Tibial artery (tissue), 4 donors: ENCODE measurements at regions not wholly inside any gene's neighbourhood (a gene's known extent, or its start where the extent isn't known, plus 50 kb on each side); places are given as distances from the start of the nearest gene placed in this dataset.

Source experiments
- DNase-seq, 2 donors: peaks; one replicate each; pipeline ENCODE4 v3.0.0-alpha.2; 2019
- H3K27ac ChIP-seq, 2 donors: fragments of 200-600 bp; sonication (generic) in 1 of 2; 1 replicate in 1 of 2; 2 replicates in 1 of 2; pipeline ENCODE4 v1.5.1; 2018 to 2019; ENCODE audit warnings: mild to moderate bottlenecking in 1 of 2
- H3K27me3 ChIP-seq, 2 donors: fragments of 200-600 bp; sonication (generic) in 1 of 2; one replicate each; pipeline versions ENCODE4 v1.5.1 to v1.6.0; 2016 to 2019
- H3K36me3 ChIP-seq, 3 donors: fragments of 200-600 bp; sonication (generic) in 2 of 3; one replicate each; pipeline ENCODE4 v1.5.1; 2016 to 2019; ENCODE audit warnings: mild to moderate bottlenecking in 2 of 3
- H3K4me1 ChIP-seq, 4 donors: fragments of 200-600 bp; sonication (generic) in 2 of 4; 1 replicate in 3 of 4; 2 replicates in 1 of 4; pipeline ENCODE4 v1.5.1; 2016 to 2019
- H3K4me3 ChIP-seq, 2 donors: fragments of 200-600 bp; sonication (generic) in 1 of 2; 1 replicate in 1 of 2; 2 replicates in 1 of 2; pipeline ENCODE4 v1.5.1; 2018 to 2019; ENCODE audit warnings: mild to moderate bottlenecking in 2 of 2
- H3K9me3 ChIP-seq, 3 donors: fragments of 200-600 bp; sonication (generic) in 1 of 3; one replicate each; pipeline ENCODE4 v1.5.1; 2016 to 2019
- intact Hi-C: fragments of 100-400 bp; cut with DNase I; formaldehyde crosslinking; loops from one replicate; pipeline ENCODE4 v1.15.0; 2023; ENCODE audit warnings: low total_unique reads
- TF ChIP-seq, protein P1 (sequence below), 2 experiments: fragments of 200-600 bp in 1 of 2; fragments of 450-650 bp in 1 of 2; IDR thresholded peaks; one replicate each; pipeline ENCODE4 v1.5.1; 2017 to 2019; ENCODE audit warnings: antibody characterized with exemption in 2 of 2, mild to moderate bottlenecking in 1 of 2, moderate library complexity in 1 of 2

GRCh38 chr11:10376061-10376460, 71.2 kb downstream of the ADM start:
- Histone ChIP-seq H3K4me1 (peaks cover 0 to 39% (median 0%) of the 10 kb centered on the region in 4 donors), H3K27ac (no peak overlapping the region), H3K4me3 (no peak overlapping the region), H3K27me3 (no peaks in the 10 kb centered on the region), H3K9me3 (no peaks in the 10 kb centered on the region), H3K36me3 (no peaks in the 10 kb centered on the region)
- TF ChIP-seq, protein P1, sequence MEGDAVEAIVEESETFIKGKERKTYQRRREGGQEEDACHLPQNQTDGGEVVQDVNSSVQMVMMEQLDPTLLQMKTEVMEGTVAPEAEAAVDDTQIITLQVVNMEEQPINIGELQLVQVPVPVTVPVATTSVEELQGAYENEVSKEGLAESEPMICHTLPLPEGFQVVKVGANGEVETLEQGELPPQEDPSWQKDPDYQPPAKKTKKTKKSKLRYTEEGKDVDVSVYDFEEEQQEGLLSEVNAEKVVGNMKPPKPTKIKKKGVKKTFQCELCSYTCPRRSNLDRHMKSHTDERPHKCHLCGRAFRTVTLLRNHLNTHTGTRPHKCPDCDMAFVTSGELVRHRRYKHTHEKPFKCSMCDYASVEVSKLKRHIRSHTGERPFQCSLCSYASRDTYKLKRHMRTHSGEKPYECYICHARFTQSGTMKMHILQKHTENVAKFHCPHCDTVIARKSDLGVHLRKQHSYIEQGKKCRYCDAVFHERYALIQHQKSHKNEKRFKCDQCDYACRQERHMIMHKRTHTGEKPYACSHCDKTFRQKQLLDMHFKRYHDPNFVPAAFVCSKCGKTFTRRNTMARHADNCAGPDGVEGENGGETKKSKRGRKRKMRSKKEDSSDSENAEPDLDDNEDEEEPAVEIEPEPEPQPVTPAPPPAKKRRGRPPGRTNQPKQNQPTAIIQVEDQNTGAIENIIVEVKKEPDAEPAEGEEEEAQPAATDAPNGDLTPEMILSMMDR (IDR thresholded peaks at IDR 0.05): no peak
- intact Hi-C loops: no loop called here
- peak; percentile 51 to 72 for DNase-seq

GRCh38 chr11:10377183-10377582, 72.3 kb downstream of the ADM start:
- H3K27ac ChIP-seq: no peak overlapping the region
- H3K27me3 ChIP-seq: no peaks in the 10 kb centered on the region
- TF ChIP-seq, protein P1 (IDR thresholded peaks at IDR 0.05): no peak
- intact Hi-C loops: no loop called here
- no peaks in the 10 kb centered on the region for H3K9me3 ChIP-seq
- no peaks in the 10 kb centered on the region for H3K36me3 ChIP-seq
- no peak overlapping the region for H3K4me3 ChIP-seq
- no peak for DNase-seq
- H3K4me1 ChIP-seq: peaks cover 0 to 39% (median 0%) of the 10 kb centered on the region in 4 donors

GRCh38 chr11:10378362-10378761, 73.5 kb downstream of the ADM start:
- Histone ChIP-seq H3K4me3 (no peak overlapping the region), H3K27me3 (no peaks in the 10 kb centered on the region), H3K27ac (no peak overlapping the region), H3K9me3 (no peaks in the 10 kb centered on the region), H3K4me1 (peaks cover 0 to 39% (median 0%) of the 10 kb centered on the region in 4 donors), H3K36me3 (no peaks in the 10 kb centered on the region)
- TF ChIP-seq, protein P1 (IDR thresholded peaks at IDR 0.05): no peak
- intact Hi-C loops: no loop called here
- DNase-seq: no peak

DNA sequence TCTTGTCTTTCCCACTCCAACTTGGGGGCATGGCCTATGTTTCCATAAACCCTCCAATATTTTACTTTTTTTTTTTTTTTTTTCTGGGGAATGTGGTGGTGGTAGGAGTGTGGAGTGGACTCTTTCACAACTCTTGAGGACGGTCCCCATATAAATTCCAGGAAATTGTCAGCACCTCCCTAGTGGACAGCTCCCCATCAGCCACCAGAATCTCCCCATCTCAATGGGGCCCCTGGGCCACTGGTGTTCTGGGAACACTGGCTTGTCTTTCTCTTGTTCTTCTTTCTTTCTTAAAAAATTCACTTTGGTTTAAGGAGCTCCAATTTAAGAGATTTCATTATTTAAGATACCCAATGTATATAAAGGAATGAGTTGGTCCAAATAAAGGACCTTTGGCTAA, 74.1 kb downstream of the ADM start:
- no peak for DNase-seq
- intact Hi-C loops: no loop called here
- peaks cover 0 to 39% (median 0%) of the 10 kb centered on the region in 4 donors for H3K4me1 ChIP-seq
- no peaks in the 10 kb centered on the region for H3K9me3 ChIP-seq
- H3K27ac ChIP-seq: peak overlapping the region in 1 of 2 donors; percentile 6
- H3K36me3 ChIP-seq: no peaks in the 10 kb centered on the region
- TF ChIP-seq, protein P1 (IDR thresholded peaks at IDR 0.05): no peak
- H3K4me3 ChIP-seq: no peak overlapping the region
- no peaks in the 10 kb centered on the region for H3K27me3 ChIP-seq

GRCh38 chr11:10379426-10379825, 74.6 kb downstream of the ADM start:
- H3K4me3 ChIP-seq: no peak overlapping the region
- TF ChIP-seq, protein P1 (IDR thresholded peaks at IDR 0.05): no peak
- no peaks in the 10 kb centered on the region for H3K36me3 ChIP-seq
- no peak for DNase-seq
- H3K27ac ChIP-seq: no peak overlapping the region
- H3K9me3 ChIP-seq: no peaks in the 10 kb centered on the region
- H3K27me3 ChIP-seq: no peaks in the 10 kb centered on the region
- H3K4me1 ChIP-seq: peaks cover 0 to 39% (median 0%) of the 10 kb centered on the region in 4 donors
- intact Hi-C loops: no loop called here
